Loucy (cell line): ENCODE measurements at regions not wholly inside any gene's neighbourhood (a gene's known extent, or its start where the extent isn't known, plus 50 kb on each side); places are given as distances from the start of the nearest gene placed in this dataset.

Experiments used
- EZH2phosphoT487 ChIP-seq: fragments of 200-600 bp; IDR thresholded peaks from 2 replicates; pipeline ENCODE4 v1.6.1; 2018; ENCODE audit warnings: antibody characterized with exemption, mild to moderate bottlenecking, moderate library complexity, borderline replicate concordance
- TF ChIP-seq, protein P1 (sequence below): fragments of 200-600 bp; sonication (generic); conservative IDR thresholded peaks from 2 replicates; pipeline ENCODE4 v1.5.1; 2014; ENCODE audit warnings: mild to moderate bottlenecking, antibody characterized with exemption, low read length

DNA sequence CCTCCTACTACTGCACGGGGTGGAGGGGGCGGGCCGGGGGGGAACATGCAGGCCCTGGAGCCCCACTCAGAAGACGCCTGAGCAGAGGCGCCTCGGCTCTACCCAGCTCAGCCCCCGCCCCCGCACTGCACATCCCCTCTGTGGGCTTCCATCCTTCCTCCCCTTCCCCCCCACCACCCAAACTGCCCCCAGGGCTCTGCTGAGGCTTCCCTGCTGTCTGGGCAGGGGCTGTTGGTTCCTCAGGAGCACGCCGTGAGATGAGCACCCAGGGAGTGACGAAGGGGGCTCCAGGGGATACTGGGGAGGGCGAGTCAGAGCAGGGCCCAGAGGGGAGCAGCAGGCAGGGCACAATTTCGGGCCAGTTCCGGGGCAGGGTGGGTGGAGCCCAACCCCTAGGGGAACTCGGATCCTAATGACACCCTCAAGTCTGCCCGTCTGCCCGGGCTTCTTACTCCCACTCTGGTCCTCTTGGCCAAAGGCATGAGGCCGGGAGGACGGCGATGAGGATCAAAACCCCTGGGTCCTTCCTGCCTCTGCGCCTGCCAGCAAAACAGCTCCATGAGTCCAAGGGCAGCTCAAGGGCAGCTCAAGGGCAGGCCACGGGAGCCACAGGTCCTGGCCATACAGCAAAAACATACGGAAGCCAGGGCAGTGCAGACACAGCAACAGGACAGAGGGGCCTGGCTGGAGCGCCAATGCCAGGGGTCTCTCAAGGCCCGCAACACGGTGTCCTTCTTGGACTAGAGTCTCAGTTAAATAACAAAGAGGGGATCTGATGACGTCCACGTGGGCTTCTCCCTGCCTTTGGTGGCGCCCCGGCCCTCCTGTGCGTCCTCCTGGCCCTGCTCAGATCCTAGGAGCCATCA is 200.9 kb downstream of the AUH start:
- TF ChIP-seq, protein P1, sequence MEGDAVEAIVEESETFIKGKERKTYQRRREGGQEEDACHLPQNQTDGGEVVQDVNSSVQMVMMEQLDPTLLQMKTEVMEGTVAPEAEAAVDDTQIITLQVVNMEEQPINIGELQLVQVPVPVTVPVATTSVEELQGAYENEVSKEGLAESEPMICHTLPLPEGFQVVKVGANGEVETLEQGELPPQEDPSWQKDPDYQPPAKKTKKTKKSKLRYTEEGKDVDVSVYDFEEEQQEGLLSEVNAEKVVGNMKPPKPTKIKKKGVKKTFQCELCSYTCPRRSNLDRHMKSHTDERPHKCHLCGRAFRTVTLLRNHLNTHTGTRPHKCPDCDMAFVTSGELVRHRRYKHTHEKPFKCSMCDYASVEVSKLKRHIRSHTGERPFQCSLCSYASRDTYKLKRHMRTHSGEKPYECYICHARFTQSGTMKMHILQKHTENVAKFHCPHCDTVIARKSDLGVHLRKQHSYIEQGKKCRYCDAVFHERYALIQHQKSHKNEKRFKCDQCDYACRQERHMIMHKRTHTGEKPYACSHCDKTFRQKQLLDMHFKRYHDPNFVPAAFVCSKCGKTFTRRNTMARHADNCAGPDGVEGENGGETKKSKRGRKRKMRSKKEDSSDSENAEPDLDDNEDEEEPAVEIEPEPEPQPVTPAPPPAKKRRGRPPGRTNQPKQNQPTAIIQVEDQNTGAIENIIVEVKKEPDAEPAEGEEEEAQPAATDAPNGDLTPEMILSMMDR = no peak
- no peak for TF ChIP-seq EZH2phosphoT487
